Smooth muscle cell (in vitro differentiated cells): ENCODE measurements at regions not wholly inside any gene's neighbourhood (a gene's known extent, or its start where the extent isn't known, plus 50 kb on each side); places are given as distances from the start of the nearest gene placed in this dataset.

Source experiments
- DNase-seq: peaks from one replicate; lab custom pipeline; 2025; ENCODE audit not compliant: unreplicated experiment; lab: John Stamatoyannopoulos, UW
- H2AFZ ChIP-seq: fragments of 200-600 bp; sonication (generic); 2 replicates; pipeline ENCODE4 v1.6.0; 2016; ENCODE audit warnings: antibody characterized with exemption, low read depth, mild to moderate bottlenecking
- H3F3A ChIP-seq: fragments of 200-600 bp; sonication (generic); 2 replicates; pipeline ENCODE4 v1.6.0; 2017; ENCODE audit warnings: antibody characterized with exemption, low read depth
- H3K27ac ChIP-seq: fragments of 200-600 bp; sonication (generic); 2 replicates; pipeline ENCODE4 v1.5.1; 2016; ENCODE audit warnings: low read depth, mild to moderate bottlenecking
- H3K27me3 ChIP-seq: fragments of 200-600 bp; sonication (generic); 2 replicates; pipeline ENCODE4 v1.6.1; 2016; ENCODE audit warnings: low read depth, mild to moderate bottlenecking
- H3K36me3 ChIP-seq: fragments of 200-600 bp; sonication (generic); 2 replicates; pipeline ENCODE4 v1.5.1; 2016; ENCODE audit warnings: low read depth
- H3K4me1 ChIP-seq: fragments of 200-600 bp; sonication (generic); 2 replicates; pipeline ENCODE4 v1.5.1; 2016; ENCODE audit warnings: low read depth
- H3K4me2 ChIP-seq: fragments of 200-600 bp; sonication (generic); 2 replicates; pipeline ENCODE4 v1.6.0; 2016; ENCODE audit warnings: mild to moderate bottlenecking
- H3K4me3 ChIP-seq: fragments of 200-600 bp; sonication (generic); 2 replicates; pipeline ENCODE4 v1.5.1; 2016; ENCODE audit warnings: mild to moderate bottlenecking
- H3K79me2 ChIP-seq: fragments of 200-600 bp; sonication (generic); 2 replicates; pipeline ENCODE4 v1.6.0; 2016; ENCODE audit warnings: low read depth, mild to moderate bottlenecking
- H3K9ac ChIP-seq: fragments of 200-600 bp; sonication (generic); 2 replicates; pipeline ENCODE4 v1.6.0; 2016; ENCODE audit warnings: low read depth
- H3K9me3 ChIP-seq: fragments of 200-600 bp; sonication (generic); replicated peaks from 2 replicates; pipeline ENCODE4 v1.5.1; 2016; ENCODE audit warnings: low read depth
- H4K20me1 ChIP-seq: fragments of 200-600 bp; sonication (generic); 2 replicates; pipeline ENCODE4 v1.6.0; 2016; ENCODE audit warnings: low read depth
- WGBS: methylation state at CpG from one replicate; pipeline ENCODE4 v1.1.7; 2016; ENCODE audit warnings: low lambda C conversion rate; 5-methylcytosine and 5-hydroxymethylcytosine counted together
- TF ChIP-seq, protein P1 (sequence below): fragments of 200-600 bp; sonication (generic); IDR thresholded peaks from 2 replicates; pipeline ENCODE4 v1.5.1; 2017; ENCODE audit warnings: borderline replicate concordance, mild to moderate bottlenecking, antibody characterized with exemption; ENCODE audit not compliant: insufficient read depth, poor library complexity, severe bottlenecking

DNA sequence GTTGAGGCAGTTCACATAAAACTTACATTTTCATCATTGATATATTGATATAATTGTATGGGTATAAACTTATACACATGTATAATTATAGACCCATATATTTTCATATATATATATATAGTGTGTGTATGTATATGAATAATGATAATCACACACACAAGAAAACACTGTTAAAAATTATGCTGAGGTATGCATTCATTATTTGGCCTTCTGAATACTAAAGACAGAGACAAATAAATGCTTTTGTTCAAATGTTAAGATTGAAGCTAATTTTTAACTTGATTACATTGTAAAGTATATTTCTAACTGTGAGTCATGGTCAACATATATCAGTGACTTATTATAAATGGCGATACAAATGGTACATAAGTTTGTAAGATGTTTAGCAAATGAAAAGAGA is 888.8 kb downstream of the OTOL1 start:
- Histone ChIP-seq H3K36me3 (no peaks in the 10 kb centered on the region), H3F3A (no peaks in the 10 kb centered on the region), H3K4me3 (no peak overlapping the region), H3K4me1 (no peaks in the 10 kb centered on the region), H2AFZ (no peak overlapping the region), H3K27me3 (no peaks in the 10 kb centered on the region), H3K4me2 (no peak overlapping the region), H4K20me1 (no peaks in the 10 kb centered on the region), H3K9ac (no peak overlapping the region), H3K9me3 (no peaks in the 10 kb centered on the region), H3K27ac (no peak overlapping the region), H3K79me2 (no peaks in the 10 kb centered on the region)
- 90% methylated on average over 1 of the region's 1 CpG for WGBS
- TF ChIP-seq, protein P1, sequence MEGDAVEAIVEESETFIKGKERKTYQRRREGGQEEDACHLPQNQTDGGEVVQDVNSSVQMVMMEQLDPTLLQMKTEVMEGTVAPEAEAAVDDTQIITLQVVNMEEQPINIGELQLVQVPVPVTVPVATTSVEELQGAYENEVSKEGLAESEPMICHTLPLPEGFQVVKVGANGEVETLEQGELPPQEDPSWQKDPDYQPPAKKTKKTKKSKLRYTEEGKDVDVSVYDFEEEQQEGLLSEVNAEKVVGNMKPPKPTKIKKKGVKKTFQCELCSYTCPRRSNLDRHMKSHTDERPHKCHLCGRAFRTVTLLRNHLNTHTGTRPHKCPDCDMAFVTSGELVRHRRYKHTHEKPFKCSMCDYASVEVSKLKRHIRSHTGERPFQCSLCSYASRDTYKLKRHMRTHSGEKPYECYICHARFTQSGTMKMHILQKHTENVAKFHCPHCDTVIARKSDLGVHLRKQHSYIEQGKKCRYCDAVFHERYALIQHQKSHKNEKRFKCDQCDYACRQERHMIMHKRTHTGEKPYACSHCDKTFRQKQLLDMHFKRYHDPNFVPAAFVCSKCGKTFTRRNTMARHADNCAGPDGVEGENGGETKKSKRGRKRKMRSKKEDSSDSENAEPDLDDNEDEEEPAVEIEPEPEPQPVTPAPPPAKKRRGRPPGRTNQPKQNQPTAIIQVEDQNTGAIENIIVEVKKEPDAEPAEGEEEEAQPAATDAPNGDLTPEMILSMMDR = no peak
- DNase-seq = no peak

DNA sequence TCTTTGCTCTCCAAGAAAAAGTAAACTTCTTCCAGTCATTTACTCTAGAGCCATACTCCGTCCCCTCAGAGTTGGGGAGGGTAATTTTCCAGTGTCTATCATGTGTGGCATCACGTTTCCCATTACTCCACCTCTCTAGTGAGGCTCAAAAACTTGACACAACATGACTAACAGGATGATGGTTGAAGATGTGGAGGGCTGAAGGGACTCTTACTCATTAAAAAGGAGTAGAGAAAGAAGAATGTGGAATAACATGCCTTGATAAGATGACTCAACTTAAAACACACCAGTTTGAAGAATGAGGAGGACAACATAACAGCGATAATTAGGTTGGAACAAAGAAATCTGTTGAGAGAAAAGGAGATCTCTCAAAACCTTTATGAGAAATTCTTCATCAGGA is 894.3 kb downstream of the OTOL1 start:
- Histone ChIP-seq H3K9me3 (peaks cover 4% of the 10 kb centered on the region), H3K27ac (peak overlapping the region; percentile 96), H3K27me3 (no peaks in the 10 kb centered on the region), H4K20me1 (no peaks in the 10 kb centered on the region), H3K9ac (peak overlapping the region; percentile 79), H3K36me3 (no peaks in the 10 kb centered on the region), H3K79me2 (no peaks in the 10 kb centered on the region), H3K4me1 (no peaks in the 10 kb centered on the region), H3K4me2 (peak overlapping the region; percentile 44), H3F3A (no peaks in the 10 kb centered on the region), H2AFZ (peak overlapping the region; percentile 11), H3K4me3 (no peak overlapping the region)
- no peak for DNase-seq
- 39% methylated on average over 3 of the region's 3 CpGs for WGBS
- TF ChIP-seq, protein P1 = no peak

DNA sequence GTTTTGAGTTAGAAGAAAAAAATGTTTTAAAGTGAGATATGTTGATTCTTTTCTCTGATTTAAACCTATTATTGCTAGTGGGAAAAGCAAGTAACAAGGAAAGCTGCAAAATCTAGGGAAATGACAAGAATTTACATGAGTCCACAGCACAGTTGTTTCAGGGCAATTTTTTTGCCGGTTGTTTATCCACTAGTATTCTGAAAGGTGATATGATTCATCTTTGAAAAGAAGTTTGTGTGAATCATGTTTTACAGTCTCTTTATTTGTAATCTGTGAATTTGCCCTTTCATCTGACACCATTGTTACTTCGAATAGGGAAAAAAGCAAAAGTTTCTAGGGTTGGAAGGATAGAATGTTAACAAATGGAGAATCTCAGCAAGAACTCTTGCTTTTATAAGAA is 894.7 kb downstream of the OTOL1 start:
- Histone ChIP-seq H3F3A (no peaks in the 10 kb centered on the region), H3K9ac (peak overlapping the region; percentile 79), H3K9me3 (peaks cover 4% of the 10 kb centered on the region)

DNA sequence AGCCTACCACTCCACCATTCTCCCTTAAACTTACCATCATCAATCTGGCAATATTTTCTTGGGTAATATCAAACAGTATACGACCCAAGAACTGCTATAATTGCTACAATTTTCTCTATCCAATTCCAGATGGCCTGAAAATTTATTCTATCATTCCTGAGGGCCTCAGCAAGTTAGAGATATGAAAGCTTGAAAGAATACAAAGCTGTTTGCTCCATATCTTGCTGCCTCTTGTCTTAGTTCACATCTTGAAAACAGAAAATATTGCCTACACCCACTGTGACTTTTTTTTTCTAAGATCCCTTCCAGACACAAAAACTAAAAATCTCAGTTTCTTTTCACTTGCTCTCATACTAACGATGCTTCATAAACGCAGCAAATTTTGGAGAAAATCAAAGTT is 898.9 kb downstream of the OTOL1 start:
- H3K9me3 ChIP-seq = peaks cover 4% of the 10 kb centered on the region
- DNase-seq = no peak
- H3K79me2 ChIP-seq = no peaks in the 10 kb centered on the region
- 94% methylated on average over 3 of the region's 3 CpGs for WGBS
- H3K27ac ChIP-seq = no peak overlapping the region
- H2AFZ ChIP-seq = no peak overlapping the region
- TF ChIP-seq, protein P1 = no peak
- no peak overlapping the region for H3K4me3 ChIP-seq
- no peaks in the 10 kb centered on the region for H3K4me1 ChIP-seq
- H4K20me1 ChIP-seq = no peaks in the 10 kb centered on the region
- no peaks in the 10 kb centered on the region for H3F3A ChIP-seq
- H3K4me2 ChIP-seq = no peak overlapping the region
- H3K36me3 ChIP-seq = no peaks in the 10 kb centered on the region
- no peaks in the 10 kb centered on the region for H3K27me3 ChIP-seq
- no peak overlapping the region for H3K9ac ChIP-seq

More for the DNA sequence above, 894.7 kb downstream of the OTOL1 start:
- 54% methylated on average over 2 of the region's 2 CpGs for WGBS
- Histone ChIP-seq H3K4me3 (no peak overlapping the region), H3K79me2 (no peaks in the 10 kb centered on the region), H3K36me3 (no peaks in the 10 kb centered on the region), H4K20me1 (no peaks in the 10 kb centered on the region), H3K4me1 (no peaks in the 10 kb centered on the region), H3K27ac (peak overlapping the region; percentile 96), H3K27me3 (no peaks in the 10 kb centered on the region), H2AFZ (peak overlapping the region; percentile 11), H3K4me2 (peak overlapping the region; percentile 44)
- TF ChIP-seq, protein P1 = no peak
- DNase-seq = no peak
